ENCODE measurements at regions not wholly inside any gene's neighbourhood (a gene's known extent, or its start where the extent isn't known, plus 50 kb on each side); places are given as distances from the start of the nearest gene placed in this dataset.
"Not testable (repeated sequence)": the region's sequence is repeated elsewhere in the genome, so short reads cannot be mapped to it uniquely, and the experiment has no call there.

GRCh38 chr3:94373456-94373855 lies 310.6 kb downstream of the NSUN3 start:
- Mint-ChIP-seq H3K9me3 (ENCODE audit: unreplicated experiment) (no peaks in the 10 kb centered on the region), H3K4me1 (ENCODE audit: low read depth, unreplicated experiment) (peaks cover 14% of the 10 kb centered on the region), H3K27me3 (ENCODE audit: unreplicated experiment) (no peaks in the 10 kb centered on the region), H3K4me3 (ENCODE audit: unreplicated experiment) (no peak overlapping the region), H3K36me3 (ENCODE audit: unreplicated experiment) (no peaks in the 10 kb centered on the region), H3K27ac (ENCODE audit: unreplicated experiment) (peak overlapping the region; percentile 36)
- no peak for TF ChIP-seq CTCF (IDR thresholded peaks at IDR 0.05; ENCODE audit: partially characterized antibody, unreplicated experiment)
- no peak for DNase-seq

- no peak for TF ChIP-seq CTCF (IDR thresholded peaks at IDR 0.05; ENCODE audit: partially characterized antibody, unreplicated experiment)
- H3K4me1 Mint-ChIP-seq (ENCODE audit: low read depth, unreplicated experiment): peaks cover 18% of the 10 kb centered on the region
- no peak for DNase-seq
Observed at GRCh38 chr3:94374439-94375161, 311.7 kb downstream of the NSUN3 start.

GRCh38 chr3:94377123-94377696 lies 314.3 kb downstream of the NSUN3 start:
- peaks cover 16% of the 10 kb centered on the region for H3K4me1 Mint-ChIP-seq (ENCODE audit: low read depth, unreplicated experiment)
- not testable (repeated sequence) for DNase-seq; H3K9me3 Mint-ChIP-seq (ENCODE audit: unreplicated experiment); H3K27ac Mint-ChIP-seq (ENCODE audit: unreplicated experiment); H3K4me3 Mint-ChIP-seq (ENCODE audit: unreplicated experiment); H3K27me3 Mint-ChIP-seq (ENCODE audit: unreplicated experiment); H3K36me3 Mint-ChIP-seq (ENCODE audit: unreplicated experiment)

More at GRCh38 chr3:94374439-94375161, 311.7 kb downstream of the NSUN3 start:
- no peaks in the 10 kb centered on the region for H3K9me3 Mint-ChIP-seq (ENCODE audit: unreplicated experiment)
- H3K27ac Mint-ChIP-seq (ENCODE audit: unreplicated experiment): peak overlapping the region; percentile 63
- H3K27me3 Mint-ChIP-seq (ENCODE audit: unreplicated experiment): no peaks in the 10 kb centered on the region
- H3K36me3 Mint-ChIP-seq (ENCODE audit: unreplicated experiment): no peaks in the 10 kb centered on the region
- no peak overlapping the region for H3K4me3 Mint-ChIP-seq (ENCODE audit: unreplicated experiment)

- not testable (repeated sequence) for DNase-seq; H3K9me3 Mint-ChIP-seq (ENCODE audit: unreplicated experiment); H3K27ac Mint-ChIP-seq (ENCODE audit: unreplicated experiment); H3K36me3 Mint-ChIP-seq (ENCODE audit: unreplicated experiment); H3K4me3 Mint-ChIP-seq (ENCODE audit: unreplicated experiment); H3K27me3 Mint-ChIP-seq (ENCODE audit: unreplicated experiment)
- peaks cover 15% of the 10 kb centered on the region for H3K4me1 Mint-ChIP-seq (ENCODE audit: low read depth, unreplicated experiment)
Observed at GRCh38 chr3:94377863-94378262, 315.0 kb downstream of the NSUN3 start.

GRCh38 chr3:94378322-94378721 lies 315.5 kb downstream of the NSUN3 start:
- H3K4me3 Mint-ChIP-seq (ENCODE audit: unreplicated experiment): no peak overlapping the region
- H3K4me1 Mint-ChIP-seq (ENCODE audit: low read depth, unreplicated experiment): peaks cover 15% of the 10 kb centered on the region
- no peak overlapping the region for H3K27ac Mint-ChIP-seq (ENCODE audit: unreplicated experiment)
- no peak for DNase-seq
- TF ChIP-seq CTCF (IDR thresholded peaks at IDR 0.05; ENCODE audit: partially characterized antibody, unreplicated experiment): no peak
- H3K9me3 Mint-ChIP-seq (ENCODE audit: unreplicated experiment): no peaks in the 10 kb centered on the region
- H3K27me3 Mint-ChIP-seq (ENCODE audit: unreplicated experiment): no peaks in the 10 kb centered on the region
- H3K36me3 Mint-ChIP-seq (ENCODE audit: unreplicated experiment): no peaks in the 10 kb centered on the region

- no peak for DNase-seq
- Mint-ChIP-seq H3K36me3 (ENCODE audit: unreplicated experiment) (no peaks in the 10 kb centered on the region), H3K27me3 (ENCODE audit: unreplicated experiment) (no peaks in the 10 kb centered on the region), H3K4me1 (ENCODE audit: low read depth, unreplicated experiment) (peaks cover 10% of the 10 kb centered on the region), H3K4me3 (ENCODE audit: unreplicated experiment) (no peak overlapping the region), H3K27ac (ENCODE audit: unreplicated experiment) (no peak overlapping the region), H3K9me3 (ENCODE audit: unreplicated experiment) (no peaks in the 10 kb centered on the region)
- no peak for TF ChIP-seq CTCF (IDR thresholded peaks at IDR 0.05; ENCODE audit: partially characterized antibody, unreplicated experiment)
Observed at GRCh38 chr3:94379264-94379663, 316.4 kb downstream of the NSUN3 start.

All from glutamatergic neuron (in vitro differentiated cells).